H1 (cell line): ENCODE measurements at regions not wholly inside any gene's neighbourhood (a gene's known extent, or its start where the extent isn't known, plus 50 kb on each side); places are given as distances from the start of the nearest gene placed in this dataset.

Source experiments
- BCL11A ChIP-seq, 2 experiments: IDR thresholded peaks; one replicate each; pipeline ENCODE4 v1.6.1; 2011; ENCODE audit warnings: low read depth in 2 of 2, low read length in 2 of 2, mild to moderate bottlenecking in 2 of 2
- GTF2F1 ChIP-seq: IDR thresholded peaks from 2 replicates; pipeline ENCODE4 v1.6.1; 2012; ENCODE audit warnings: low read depth, low read length, improper control_type of control experiment, borderline replicate concordance
- SRF ChIP-seq: IDR thresholded peaks from 2 replicates; pipeline ENCODE4 v1.6.1; 2011; ENCODE audit warnings: mild to moderate bottlenecking, low read depth, low read length, moderate library complexity

DNA sequence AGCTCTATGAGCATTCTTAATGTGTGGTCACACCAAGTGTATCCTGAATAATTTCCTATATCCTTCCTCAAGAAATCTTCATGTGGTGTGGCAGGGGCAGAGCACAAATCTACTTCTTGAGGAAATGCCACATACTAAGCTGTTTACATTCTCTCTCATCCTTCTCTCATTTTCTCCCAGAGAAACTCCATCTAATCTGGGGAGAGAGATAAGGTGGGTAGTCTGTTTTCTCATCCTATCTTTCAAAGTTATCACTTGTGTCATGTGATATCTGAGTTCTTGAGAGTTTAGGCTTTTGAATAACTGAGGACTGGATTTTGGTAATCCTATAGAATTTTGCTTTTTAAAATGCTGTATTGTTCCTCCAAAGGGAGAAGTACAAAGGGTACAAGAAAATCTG lies 141.9 kb upstream of the LRRC7 start:
- TF ChIP-seq GTF2F1 (no peak), BCL11A (IDR thresholded peaks at IDR 0.05; ENCODE audit: low read depth in 2 of 2, low read length in 2 of 2) (no peak), SRF (no peak)
